ENCODE measurements at regions not wholly inside any gene's neighbourhood (a gene's known extent, or its start where the extent isn't known, plus 50 kb on each side); places are given as distances from the start of the nearest gene placed in this dataset.

DNA sequence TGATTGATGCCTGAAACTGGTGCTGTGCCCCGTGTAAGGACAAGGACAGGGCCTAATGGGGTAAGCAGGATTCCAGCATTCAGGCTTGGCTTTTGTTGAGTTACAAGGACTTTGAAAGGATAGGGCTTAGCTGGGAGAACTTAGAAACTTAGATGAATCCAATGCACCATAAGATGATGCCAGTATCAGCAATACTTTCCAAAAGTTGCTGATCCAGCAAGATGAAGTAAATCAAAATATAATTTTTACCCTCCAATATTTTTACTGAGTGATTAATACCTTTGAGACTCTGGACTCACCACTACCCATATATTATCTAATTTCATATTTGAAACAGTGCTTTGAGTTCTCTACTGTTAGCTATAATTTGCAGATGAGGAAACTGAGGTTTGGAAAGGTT is 354.5 kb upstream of the ATP5MC3 start:
- no peak for DNase-seq (ENCODE audit: extremely low spot score)
- TF ChIP-seq FOXM1 (IDR thresholded peaks at IDR 0.05; ENCODE audit: borderline replicate concordance) (no peak), LEF1 (IDR thresholded peaks at IDR 0.05; ENCODE audit: borderline replicate concordance) (no peak), L3MBTL2 (conservative IDR thresholded peaks at IDR 0.05) (no peak), ELF4 (IDR thresholded peaks at IDR 0.05) (no peak), FOXK2 (IDR thresholded peaks at IDR 0.05) (no peak)
- POLR2A ChIA-PET, result no interaction called here
- CTCF ChIA-PET, result interaction anchor here (0.6 kb wide), 1 partner anchor 83 kb away, joined by 4 read pairs; no protein-coding TSS in a partner anchor

GRCh38 chr2:175535631-175536030 is 354.1 kb upstream of the ATP5MC3 start:
- no peak for DNase-seq (ENCODE audit: extremely low spot score)
- TF ChIP-seq SP1 (IDR thresholded peaks at IDR 0.05), result no peak
- no peak for TF ChIP-seq LEF1 (IDR thresholded peaks at IDR 0.05; ENCODE audit: borderline replicate concordance)
- POLR2A ChIA-PET, result no interaction called here
- CTCF ChIA-PET, result no interaction called here

DNA sequence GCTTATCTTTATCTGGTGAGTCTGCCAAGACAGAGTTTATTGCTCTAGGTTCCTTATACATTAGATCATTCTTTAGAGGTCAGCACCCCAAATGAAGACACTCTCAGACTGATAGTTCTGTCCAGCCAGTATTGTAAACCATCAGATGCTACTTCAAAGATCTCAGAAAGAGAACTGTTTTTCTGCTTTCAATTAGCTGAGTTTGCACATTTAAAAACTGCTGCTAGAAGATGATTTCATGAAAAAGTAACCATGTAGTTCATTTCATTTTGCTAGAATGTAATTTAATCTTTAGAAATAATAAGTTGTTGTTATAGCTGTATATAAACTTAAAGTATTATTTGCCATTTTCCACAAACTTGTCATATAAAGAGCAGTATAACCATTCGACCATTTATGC is 344.5 kb upstream of the ATP5MC3 start:
- DNase-seq (ENCODE audit: extremely low spot score), result no peak
- TF ChIP-seq FOXA1 (IDR thresholded peaks at IDR 0.05) (no peak), PKNOX1 (IDR thresholded peaks at IDR 0.05) (no peak), L3MBTL2 (conservative IDR thresholded peaks at IDR 0.05) (no peak), SP1 (IDR thresholded peaks at IDR 0.05) (no peak), SUZ12 (IDR thresholded peaks at IDR 0.05) (no peak), LEF1 (IDR thresholded peaks at IDR 0.05; ENCODE audit: borderline replicate concordance) (no peak), ZNF384 (IDR thresholded peaks at IDR 0.05) (no peak), HDGF (IDR thresholded peaks at IDR 0.05; ENCODE audit: borderline replicate concordance) (no peak)
- ChIA-PET CTCF (no interaction called here), POLR2A (no interaction called here)

GRCh38 chr2:175523001-175523400 is 341.5 kb upstream of the ATP5MC3 start:
- no peak for TF ChIP-seq FOXK2 (IDR thresholded peaks at IDR 0.05)
- no peak for TF ChIP-seq CTBP1 (IDR thresholded peaks at IDR 0.05; ENCODE audit: borderline replicate concordance)
- TF ChIP-seq TARDBP (IDR thresholded peaks at IDR 0.05), result no peak
- TF ChIP-seq BHLHE40 (IDR thresholded peaks at IDR 0.05; ENCODE audit: borderline replicate concordance), result no peak
- no peak for TF ChIP-seq SP1 (IDR thresholded peaks at IDR 0.05)
- no peak for TF ChIP-seq ARNT (IDR thresholded peaks at IDR 0.05)
- TF ChIP-seq ZNF384 (IDR thresholded peaks at IDR 0.05), result no peak
- DNase-seq (ENCODE audit: extremely low spot score), result no peak
- POLR2A ChIA-PET, result no interaction called here
- CTCF ChIA-PET, result interaction anchor here (0.6 kb wide), 1 partner anchor 458 kb away, joined by 3 read pairs; no protein-coding TSS in a partner anchor

DNA sequence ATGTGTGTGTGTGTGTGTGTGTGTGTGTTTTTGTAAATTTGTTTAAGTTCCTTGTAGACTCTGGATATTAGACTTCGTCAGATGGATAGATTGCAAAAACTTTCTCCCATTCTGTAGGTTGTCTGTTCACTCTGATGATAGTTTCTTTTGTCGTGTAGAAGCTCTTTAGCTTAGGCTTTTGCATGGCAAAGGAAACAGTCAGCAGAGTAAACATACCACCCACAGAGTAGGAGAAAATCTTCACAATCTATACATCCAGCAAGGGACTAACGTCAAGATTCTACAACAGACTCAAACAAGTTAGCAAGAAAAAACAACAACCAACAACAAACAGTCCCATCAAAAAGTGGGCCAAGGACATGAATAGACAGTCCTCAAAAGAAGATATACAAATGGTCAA is 336.7 kb upstream of the ATP5MC3 start:
- TF ChIP-seq FOXA1 (IDR thresholded peaks at IDR 0.05), result no peak
- TF ChIP-seq CTBP1 (IDR thresholded peaks at IDR 0.05; ENCODE audit: borderline replicate concordance), result no peak
- DNase-seq (ENCODE audit: extremely low spot score), result no peak
- POLR2A ChIA-PET, result no interaction called here
- CTCF ChIA-PET, result no interaction called here

DNA sequence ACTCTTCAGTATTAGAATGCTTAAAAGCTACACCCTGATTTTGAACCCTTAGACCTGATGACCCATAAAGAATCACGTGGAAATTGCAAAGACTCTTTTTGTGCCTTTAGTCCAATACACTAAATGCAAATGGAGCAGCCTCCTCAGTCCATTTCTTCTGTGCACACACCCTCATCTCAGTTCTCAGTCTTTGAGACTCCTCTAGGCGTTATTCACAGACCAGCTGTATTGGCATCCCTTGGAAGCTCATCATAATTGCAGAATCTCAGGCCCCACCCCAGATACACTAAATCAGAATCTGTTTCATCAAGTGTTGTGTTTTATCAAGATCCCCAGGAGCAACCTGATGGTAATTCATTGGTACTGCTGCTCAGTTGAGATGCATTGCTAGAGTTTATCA is 335.0 kb upstream of the ATP5MC3 start:
- ChIA-PET CTCF (no interaction called here), POLR2A (no interaction called here)
- no peak for DNase-seq (ENCODE audit: extremely low spot score)
- TF ChIP-seq NFRKB (IDR thresholded peaks at IDR 0.05) (no peak), TARDBP (IDR thresholded peaks at IDR 0.05) (no peak), FOXM1 (IDR thresholded peaks at IDR 0.05; ENCODE audit: borderline replicate concordance) (no peak), L3MBTL2 (conservative IDR thresholded peaks at IDR 0.05) (no peak), SUZ12 (IDR thresholded peaks at IDR 0.05) (no peak), HDGF (IDR thresholded peaks at IDR 0.05; ENCODE audit: borderline replicate concordance) (no peak), ELF4 (IDR thresholded peaks at IDR 0.05) (no peak), BHLHE40 (IDR thresholded peaks at IDR 0.05; ENCODE audit: borderline replicate concordance) (no peak), ARNT (IDR thresholded peaks at IDR 0.05) (no peak), FOXA1 (IDR thresholded peaks at IDR 0.05) (no peak), SP1 (IDR thresholded peaks at IDR 0.05) (no peak), PKNOX1 (IDR thresholded peaks at IDR 0.05) (no peak), FOXK2 (IDR thresholded peaks at IDR 0.05) (no peak), CTBP1 (IDR thresholded peaks at IDR 0.05; ENCODE audit: borderline replicate concordance) (no peak), LEF1 (IDR thresholded peaks at IDR 0.05; ENCODE audit: borderline replicate concordance) (no peak), ZNF384 (IDR thresholded peaks at IDR 0.05) (no peak)

DNA sequence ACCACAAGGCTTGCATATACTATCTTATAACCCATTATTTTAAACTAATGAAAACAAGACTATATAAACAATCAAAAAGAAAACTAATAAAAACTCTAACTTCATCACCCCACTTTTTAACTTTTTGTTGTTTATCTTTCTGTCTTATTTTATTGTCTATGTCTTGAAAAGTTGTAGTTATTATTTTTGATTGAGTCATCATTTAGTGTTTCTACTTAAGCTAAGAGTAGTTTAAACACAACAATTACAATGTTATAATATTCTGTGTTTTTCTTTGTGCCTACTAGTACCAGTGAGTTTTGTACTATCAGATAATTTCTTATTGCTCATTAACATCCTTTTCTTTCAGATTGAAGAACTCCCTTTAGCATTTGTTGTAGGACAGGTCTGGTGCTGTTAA is 318.7 kb upstream of the ATP5MC3 start:
- TF ChIP-seq NFRKB (IDR thresholded peaks at IDR 0.05), result no peak
- TF ChIP-seq CTBP1 (IDR thresholded peaks at IDR 0.05; ENCODE audit: borderline replicate concordance), result no peak
- TF ChIP-seq ELF4 (IDR thresholded peaks at IDR 0.05), result no peak
- TF ChIP-seq HDGF (IDR thresholded peaks at IDR 0.05; ENCODE audit: borderline replicate concordance), result no peak
- TF ChIP-seq FOXM1 (IDR thresholded peaks at IDR 0.05; ENCODE audit: borderline replicate concordance), result no peak
- TF ChIP-seq SUZ12 (IDR thresholded peaks at IDR 0.05), result no peak
- no peak for TF ChIP-seq TARDBP (IDR thresholded peaks at IDR 0.05)
- TF ChIP-seq ARNT (IDR thresholded peaks at IDR 0.05), result no peak
- TF ChIP-seq PKNOX1 (IDR thresholded peaks at IDR 0.05), result no peak
- no peak for TF ChIP-seq L3MBTL2 (conservative IDR thresholded peaks at IDR 0.05)
- no peak for TF ChIP-seq SP1 (IDR thresholded peaks at IDR 0.05)
- TF ChIP-seq BHLHE40 (IDR thresholded peaks at IDR 0.05; ENCODE audit: borderline replicate concordance), result no peak
- TF ChIP-seq LEF1 (IDR thresholded peaks at IDR 0.05; ENCODE audit: borderline replicate concordance), result no peak
- ChIA-PET CTCF (no interaction called here), POLR2A (no interaction called here)
- DNase-seq (ENCODE audit: extremely low spot score), result no peak
